GM12878 (cell line): ENCODE measurements at regions not wholly inside any gene's neighbourhood (a gene's known extent, or its start where the extent isn't known, plus 50 kb on each side); places are given as distances from the start of the nearest gene placed in this dataset.

Experiments
- EZH2 ChIP-seq: IDR thresholded peaks from 2 replicates; pipeline ENCODE4 v1.6.1; 2012; ENCODE audit warnings: low read depth, mild to moderate bottlenecking, control low read depth, inconsistent platforms, low read length, borderline replicate concordance; ENCODE audit not compliant: control insufficient read depth
- TBL1XR1 ChIP-seq: IDR thresholded peaks from 2 replicates; pipeline ENCODE4 v1.6.1; 2012; ENCODE audit warnings: low read depth, low read length, improper control_type of control experiment
- WRNIP1 ChIP-seq: IDR thresholded peaks from 2 replicates; pipeline ENCODE4 v1.6.1; 2011; ENCODE audit warnings: low read depth, low read length, improper control_type of control experiment, borderline replicate concordance
- TF ChIP-seq, protein P1 (sequence below), 3 experiments: IDR thresholded peaks in 2 of 3; conservative IDR thresholded peaks in 1 of 3; 2 replicates each; pipeline ENCODE4 v1.5.1; 2011; ENCODE audit warnings: low read depth in 3 of 3, low read length in 3 of 3, mild to moderate bottlenecking in 3 of 3, control low read depth in 2 of 3, moderate library complexity in 2 of 3, inconsistent platforms in 1 of 3, mixed read lengths in 1 of 3; ENCODE audit not compliant: control insufficient read depth in 2 of 3, insufficient read depth in 1 of 3; ENCODE audit errors: extremely low read depth in 1 of 3
- TF ChIP-seq, protein P2 (sequence below): IDR thresholded peaks from 2 replicates; pipeline ENCODE4 v1.6.1; 2012; ENCODE audit warnings: mild to moderate bottlenecking, low read depth, low read length
- TF ChIP-seq, protein P3 (sequence below): IDR thresholded peaks from 2 replicates; pipeline ENCODE4 v1.6.1; 2012; ENCODE audit warnings: low read depth, low read length, improper control_type of control experiment

DNA sequence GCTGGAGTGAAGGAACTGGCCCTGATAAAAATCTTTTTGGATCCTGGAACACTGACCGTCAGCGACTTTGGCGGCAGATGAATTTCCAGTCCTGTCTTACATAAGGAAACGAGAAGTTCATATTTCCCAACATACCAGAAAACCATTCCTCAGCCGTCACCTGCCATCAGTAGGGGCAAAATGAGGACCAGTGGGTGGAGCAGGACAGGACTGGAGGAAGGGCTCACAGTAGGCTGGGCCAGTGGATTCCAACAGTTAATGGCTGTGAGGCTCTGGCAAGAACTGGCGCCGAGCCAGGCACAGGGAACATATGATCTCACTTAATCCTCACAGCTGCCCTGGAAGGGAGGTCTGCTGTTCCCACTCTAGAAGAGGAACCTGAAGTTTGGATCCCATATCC lies 67.2 kb upstream of the FAM181A start:
- TF ChIP-seq, protein P1, sequence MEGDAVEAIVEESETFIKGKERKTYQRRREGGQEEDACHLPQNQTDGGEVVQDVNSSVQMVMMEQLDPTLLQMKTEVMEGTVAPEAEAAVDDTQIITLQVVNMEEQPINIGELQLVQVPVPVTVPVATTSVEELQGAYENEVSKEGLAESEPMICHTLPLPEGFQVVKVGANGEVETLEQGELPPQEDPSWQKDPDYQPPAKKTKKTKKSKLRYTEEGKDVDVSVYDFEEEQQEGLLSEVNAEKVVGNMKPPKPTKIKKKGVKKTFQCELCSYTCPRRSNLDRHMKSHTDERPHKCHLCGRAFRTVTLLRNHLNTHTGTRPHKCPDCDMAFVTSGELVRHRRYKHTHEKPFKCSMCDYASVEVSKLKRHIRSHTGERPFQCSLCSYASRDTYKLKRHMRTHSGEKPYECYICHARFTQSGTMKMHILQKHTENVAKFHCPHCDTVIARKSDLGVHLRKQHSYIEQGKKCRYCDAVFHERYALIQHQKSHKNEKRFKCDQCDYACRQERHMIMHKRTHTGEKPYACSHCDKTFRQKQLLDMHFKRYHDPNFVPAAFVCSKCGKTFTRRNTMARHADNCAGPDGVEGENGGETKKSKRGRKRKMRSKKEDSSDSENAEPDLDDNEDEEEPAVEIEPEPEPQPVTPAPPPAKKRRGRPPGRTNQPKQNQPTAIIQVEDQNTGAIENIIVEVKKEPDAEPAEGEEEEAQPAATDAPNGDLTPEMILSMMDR (IDR thresholded peaks at IDR 0.05 in 2 of 3, conservative IDR thresholded peaks at IDR 0.05 in 1 of 3; ENCODE audit: control insufficient read depth in 2 of 3, extremely low read depth in 1 of 3, insufficient read depth in 1 of 3, low read depth in 3 of 3, low read length in 3 of 3): no peak
- no peak for TF ChIP-seq WRNIP1
- TF ChIP-seq TBL1XR1: no peak
- TF ChIP-seq, protein P2, sequence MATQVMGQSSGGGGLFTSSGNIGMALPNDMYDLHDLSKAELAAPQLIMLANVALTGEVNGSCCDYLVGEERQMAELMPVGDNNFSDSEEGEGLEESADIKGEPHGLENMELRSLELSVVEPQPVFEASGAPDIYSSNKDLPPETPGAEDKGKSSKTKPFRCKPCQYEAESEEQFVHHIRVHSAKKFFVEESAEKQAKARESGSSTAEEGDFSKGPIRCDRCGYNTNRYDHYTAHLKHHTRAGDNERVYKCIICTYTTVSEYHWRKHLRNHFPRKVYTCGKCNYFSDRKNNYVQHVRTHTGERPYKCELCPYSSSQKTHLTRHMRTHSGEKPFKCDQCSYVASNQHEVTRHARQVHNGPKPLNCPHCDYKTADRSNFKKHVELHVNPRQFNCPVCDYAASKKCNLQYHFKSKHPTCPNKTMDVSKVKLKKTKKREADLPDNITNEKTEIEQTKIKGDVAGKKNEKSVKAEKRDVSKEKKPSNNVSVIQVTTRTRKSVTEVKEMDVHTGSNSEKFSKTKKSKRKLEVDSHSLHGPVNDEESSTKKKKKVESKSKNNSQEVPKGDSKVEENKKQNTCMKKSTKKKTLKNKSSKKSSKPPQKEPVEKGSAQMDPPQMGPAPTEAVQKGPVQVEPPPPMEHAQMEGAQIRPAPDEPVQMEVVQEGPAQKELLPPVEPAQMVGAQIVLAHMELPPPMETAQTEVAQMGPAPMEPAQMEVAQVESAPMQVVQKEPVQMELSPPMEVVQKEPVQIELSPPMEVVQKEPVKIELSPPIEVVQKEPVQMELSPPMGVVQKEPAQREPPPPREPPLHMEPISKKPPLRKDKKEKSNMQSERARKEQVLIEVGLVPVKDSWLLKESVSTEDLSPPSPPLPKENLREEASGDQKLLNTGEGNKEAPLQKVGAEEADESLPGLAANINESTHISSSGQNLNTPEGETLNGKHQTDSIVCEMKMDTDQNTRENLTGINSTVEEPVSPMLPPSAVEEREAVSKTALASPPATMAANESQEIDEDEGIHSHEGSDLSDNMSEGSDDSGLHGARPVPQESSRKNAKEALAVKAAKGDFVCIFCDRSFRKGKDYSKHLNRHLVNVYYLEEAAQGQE: no peak
- TF ChIP-seq, protein P3, sequence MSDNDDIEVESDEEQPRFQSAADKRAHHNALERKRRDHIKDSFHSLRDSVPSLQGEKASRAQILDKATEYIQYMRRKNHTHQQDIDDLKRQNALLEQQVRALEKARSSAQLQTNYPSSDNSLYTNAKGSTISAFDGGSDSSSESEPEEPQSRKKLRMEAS: no peak
- no peak for TF ChIP-seq EZH2
